ENCODE measurements at regions not wholly inside any gene's neighbourhood (a gene's known extent, or its start where the extent isn't known, plus 50 kb on each side); places are given as distances from the start of the nearest gene placed in this dataset.

- Histone ChIP-seq H3K27me3 (no peaks in the 10 kb centered on the region), H3K36me3 (no peaks in the 10 kb centered on the region), H3K27ac (peak overlapping the region in 2 of 4 donors; percentile 8 to 15), H3K4me1 (no peaks in the 10 kb centered on the region), H3K9me3 (no peaks in the 10 kb centered on the region), H3K4me3 (no peak overlapping the region)
- DNase-seq, result no peak
- TF ChIP-seq CTCF (IDR thresholded peaks at IDR 0.05) (no peak), POLR2A (IDR thresholded peaks at IDR 0.05) (no peak)
Measured at GRCh38 chr9:108002371-108002956, 512.9 kb upstream of the KLF4 start.

GRCh38 chr9:108001237-108001636 lies 511.7 kb upstream of the KLF4 start:
- no peak for TF ChIP-seq POLR2A (IDR thresholded peaks at IDR 0.05)
- TF ChIP-seq CTCF (IDR thresholded peaks at IDR 0.05), result no peak
- H3K27ac ChIP-seq, result no peak overlapping the region
- no peak for DNase-seq
- H3K36me3 ChIP-seq, result no peaks in the 10 kb centered on the region
- no peaks in the 10 kb centered on the region for H3K27me3 ChIP-seq
- H3K4me1 ChIP-seq, result no peaks in the 10 kb centered on the region
- H3K9me3 ChIP-seq, result no peaks in the 10 kb centered on the region
- H3K4me3 ChIP-seq, result no peak overlapping the region

GRCh38 chr9:107999890-108000289 lies 510.3 kb upstream of the KLF4 start:
- TF ChIP-seq POLR2A (IDR thresholded peaks at IDR 0.05) (no peak), CTCF (IDR thresholded peaks at IDR 0.05) (no peak)
- H3K4me3 ChIP-seq, result no peak overlapping the region

GRCh38 chr9:107999011-107999410 lies 509.4 kb upstream of the KLF4 start:
- Histone ChIP-seq H3K9me3 (no peaks in the 10 kb centered on the region), H3K4me1 (no peaks in the 10 kb centered on the region), H3K36me3 (no peaks in the 10 kb centered on the region), H3K4me3 (no peak overlapping the region), H3K27ac (no peak overlapping the region), H3K27me3 (no peaks in the 10 kb centered on the region)
- DNase-seq, result no peak
- TF ChIP-seq CTCF (IDR thresholded peaks at IDR 0.05) (no peak), POLR2A (IDR thresholded peaks at IDR 0.05) (no peak)

More at GRCh38 chr9:107999890-108000289, 510.3 kb upstream of the KLF4 start:
- H3K4me1 ChIP-seq, result no peaks in the 10 kb centered on the region
- no peak overlapping the region for H3K27ac ChIP-seq
- H3K36me3 ChIP-seq, result no peaks in the 10 kb centered on the region
- DNase-seq, result no peak
- H3K9me3 ChIP-seq, result no peaks in the 10 kb centered on the region
- H3K27me3 ChIP-seq, result no peaks in the 10 kb centered on the region

GRCh38 chr9:107994648-107995047 lies 505.1 kb upstream of the KLF4 start:
- H3K27me3 ChIP-seq, result no peaks in the 10 kb centered on the region

More at GRCh38 chr9:107994648-107995047, 505.1 kb upstream of the KLF4 start:
- Histone ChIP-seq H3K9me3 (no peaks in the 10 kb centered on the region), H3K4me3 (no peak overlapping the region), H3K27ac (no peak overlapping the region), H3K36me3 (no peaks in the 10 kb centered on the region), H3K4me1 (no peaks in the 10 kb centered on the region)
- TF ChIP-seq CTCF (IDR thresholded peaks at IDR 0.05) (no peak), POLR2A (IDR thresholded peaks at IDR 0.05) (no peak)
- no peak for DNase-seq
